ENCODE measurements at regions not wholly inside any gene's neighbourhood (a gene's known extent, or its start where the extent isn't known, plus 50 kb on each side); places are given as distances from the start of the nearest gene placed in this dataset.

DNA sequence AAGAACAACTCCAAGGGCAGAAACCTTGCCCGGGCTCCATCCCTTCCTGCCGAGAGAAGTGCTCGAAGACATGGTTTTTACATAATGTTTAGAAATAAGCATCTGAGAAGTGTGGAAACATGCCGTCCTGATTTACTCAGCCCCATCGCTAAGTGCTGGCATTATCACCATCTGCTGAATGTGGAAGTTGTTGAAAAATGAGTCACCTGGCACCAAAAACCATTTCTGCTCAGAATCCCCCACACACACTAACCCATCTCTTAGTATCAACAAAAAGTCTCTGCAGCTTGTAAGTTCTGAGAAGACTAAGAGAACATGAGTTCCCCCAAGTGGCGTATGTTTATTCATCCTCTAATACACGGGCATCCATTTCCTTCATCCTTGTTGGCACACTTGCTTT, 51.0 kb upstream of the ARL8B start:
- no peak for DNase-seq

DNA sequence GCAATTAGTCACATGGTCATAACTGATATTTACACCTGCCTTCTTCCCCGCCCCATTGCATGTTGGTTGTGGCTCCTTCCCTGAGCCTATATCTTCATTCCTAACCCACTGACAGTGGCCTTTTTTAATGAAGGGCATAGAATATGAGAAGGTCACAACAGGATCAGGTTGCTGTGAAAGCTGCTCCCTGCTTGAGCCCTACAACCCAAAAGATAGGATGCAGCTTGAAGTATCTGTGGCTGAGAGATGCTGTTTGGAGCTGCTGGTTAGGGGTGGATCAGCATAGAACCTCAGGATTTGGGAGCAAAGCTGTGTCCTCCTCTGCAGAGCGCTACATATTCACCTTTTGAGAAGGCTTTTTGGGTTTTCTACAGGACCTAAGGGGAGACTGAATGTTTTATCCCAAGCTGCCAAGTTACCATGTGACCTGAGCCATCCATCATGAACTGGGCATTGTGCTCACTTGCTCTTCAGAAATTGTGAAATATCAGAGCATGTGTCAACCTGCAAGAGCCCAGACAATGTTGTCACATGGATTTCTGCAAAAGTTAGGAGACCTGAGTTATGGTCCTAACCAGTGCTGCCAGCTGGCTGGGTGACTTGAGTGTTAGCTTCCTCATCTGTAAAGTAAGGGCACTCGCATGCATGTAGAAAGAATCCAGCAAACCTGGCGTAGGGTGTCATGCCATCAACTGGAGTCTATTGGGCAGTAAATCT, 49.8 kb upstream of the ARL8B start:
- no peak for DNase-seq

Measured in NCI-H1105 (cell line).